ENCODE measurements at regions not wholly inside any gene's neighbourhood (a gene's known extent, or its start where the extent isn't known, plus 50 kb on each side); places are given as distances from the start of the nearest gene placed in this dataset.

GRCh38 chr7:106482091-106482490 is 178.9 kb downstream of the CCDC71L start:
- DNase-seq (ENCODE audit: low read depth) = no peak

GRCh38 chr7:106480616-106481031 is 180.3 kb downstream of the CCDC71L start:
- DNase-seq (ENCODE audit: low read depth) = no peak

DNA sequence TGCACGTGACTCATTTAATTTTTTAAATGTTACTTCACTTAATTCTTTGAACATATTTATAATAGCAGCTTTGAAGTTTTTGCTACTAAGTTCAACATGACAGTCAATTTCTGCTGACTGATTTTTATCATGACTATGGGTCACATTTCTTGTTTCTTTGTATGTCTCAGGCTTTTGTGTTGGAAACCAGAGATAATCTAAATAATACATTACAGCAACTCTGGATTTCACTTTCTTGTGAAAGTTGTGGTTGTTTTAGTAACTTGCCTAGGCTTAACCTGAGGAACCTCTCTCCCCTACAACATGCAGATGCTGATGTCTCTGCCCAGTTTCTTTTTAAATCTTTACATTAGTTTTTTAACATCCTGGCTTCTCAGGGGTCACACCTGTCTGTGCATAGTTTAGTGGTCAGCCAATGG is 180.8 kb downstream of the CCDC71L start:
- no peak for DNase-seq (ENCODE audit: low read depth)

DNA sequence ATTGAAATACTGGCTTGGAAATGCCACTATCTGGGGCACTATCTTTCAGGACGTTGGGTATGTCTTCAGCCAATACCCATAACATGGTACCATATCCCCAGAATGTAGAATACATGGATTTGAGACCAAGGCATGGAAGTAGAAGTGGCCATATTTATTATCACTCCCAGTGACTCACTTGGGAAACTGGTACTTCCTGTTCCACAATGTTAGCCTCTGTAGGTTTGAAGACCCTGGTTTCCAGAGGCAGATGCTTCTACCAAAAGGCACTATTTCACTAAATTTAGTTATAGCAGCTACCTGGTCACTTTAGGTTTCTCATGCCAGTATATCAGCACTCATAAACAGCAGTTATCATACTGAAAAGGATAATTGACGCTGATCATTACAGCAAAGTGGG is 184.2 kb downstream of the CCDC71L start:
- no peak for DNase-seq (ENCODE audit: low read depth)

- DNase-seq (ENCODE audit: low read depth) = no peak
Observed at GRCh38 chr7:106472741-106473140, 188.0 kb upstream of the NAMPT start.

GRCh38 chr7:106471686-106472440 is 187.1 kb upstream of the NAMPT start:
- no peak for DNase-seq (ENCODE audit: low read depth)

- DNase-seq (ENCODE audit: low read depth) = no peak
Observed at GRCh38 chr7:106471021-106471420, 186.2 kb upstream of the NAMPT start.

DNA sequence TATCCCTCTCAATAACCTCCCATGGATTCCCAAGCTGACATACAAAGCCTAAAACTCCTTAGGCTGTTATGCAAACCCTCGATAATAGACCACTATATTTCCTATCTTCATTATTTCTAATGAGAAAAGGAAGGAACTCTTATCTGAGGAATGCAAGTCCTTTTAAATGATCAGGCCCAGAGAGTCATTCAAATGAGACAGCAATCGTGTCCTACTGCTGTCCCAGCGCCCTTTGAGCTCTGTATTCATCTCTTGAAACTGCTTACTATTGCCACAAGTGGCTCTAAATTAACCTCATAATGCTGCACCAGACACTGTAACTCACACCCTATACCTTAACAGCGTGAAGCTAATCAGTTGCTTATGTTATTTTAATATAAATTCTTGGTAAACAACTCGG is 182.1 kb upstream of the NAMPT start:
- no peak for DNase-seq (ENCODE audit: low read depth)

DNA sequence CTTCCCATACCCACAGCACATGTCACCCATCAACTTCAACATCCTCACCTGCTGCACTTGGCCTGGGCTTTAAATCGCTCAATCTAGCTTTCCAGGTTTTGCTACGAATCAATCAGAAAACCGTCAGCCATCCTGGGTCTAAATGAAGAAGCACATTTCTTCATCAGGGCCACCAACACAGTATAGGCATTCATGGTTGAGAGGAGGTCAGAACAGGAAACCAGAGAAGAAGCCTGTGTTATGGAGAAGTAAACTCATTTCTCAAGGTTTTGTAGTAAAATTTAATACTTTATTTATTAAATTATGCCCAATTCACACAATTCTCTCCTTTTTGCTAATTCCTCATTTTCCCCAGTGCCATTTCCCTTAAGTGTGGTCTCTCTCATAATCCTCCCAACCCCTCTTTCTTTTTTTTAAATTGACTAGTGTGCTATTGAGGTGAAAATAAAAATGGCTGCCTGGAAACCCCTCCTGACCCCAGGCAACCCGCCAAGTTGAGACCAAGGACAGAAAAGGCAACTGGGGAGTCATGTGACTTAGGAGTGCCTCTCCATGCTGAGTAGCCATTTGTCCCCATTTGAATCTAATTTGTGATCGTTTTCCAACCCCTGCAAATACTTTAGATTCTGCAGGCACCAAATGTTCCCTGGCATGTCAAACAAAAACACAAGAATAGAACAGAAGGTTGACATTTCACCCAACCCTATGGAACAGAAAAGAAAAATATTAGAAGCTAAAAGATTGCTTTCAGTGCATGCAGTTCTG is 181.1 kb upstream of the NAMPT start:
- DNase-seq (ENCODE audit: low read depth) = no peak

- DNase-seq (ENCODE audit: low read depth) = no peak
Observed at GRCh38 chr7:106464651-106465050, 179.9 kb upstream of the NAMPT start.

- no peak for DNase-seq (ENCODE audit: low read depth)
Observed at GRCh38 chr7:106463851-106464611, 179.2 kb upstream of the NAMPT start.

DNA sequence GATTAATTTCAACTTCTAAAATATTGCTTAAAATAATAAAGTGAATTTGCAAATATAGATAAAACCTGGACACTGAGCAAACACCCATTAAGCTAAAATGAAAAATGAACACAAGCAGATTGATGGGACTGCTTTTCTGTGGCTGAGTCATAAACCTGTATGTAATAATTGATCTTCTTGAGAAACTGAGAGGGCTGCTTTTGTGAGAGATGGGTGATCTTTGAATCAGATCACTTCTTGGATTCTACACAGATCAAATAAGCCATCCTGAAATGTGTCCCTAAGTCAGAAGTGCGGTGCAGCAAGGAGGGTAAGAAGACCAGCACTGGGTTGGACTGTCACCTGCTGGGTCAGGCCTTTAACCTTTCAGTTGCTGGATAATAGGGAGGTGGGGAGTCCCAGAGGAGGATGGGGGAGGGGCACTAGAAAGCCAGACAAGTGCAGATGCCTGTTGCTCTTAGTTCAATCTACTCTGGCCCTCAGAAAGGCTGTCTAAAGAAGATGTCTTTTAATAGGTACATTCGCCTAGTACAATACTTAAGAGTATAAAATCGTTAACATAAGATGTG is 178.2 kb upstream of the NAMPT start:
- no peak for DNase-seq (ENCODE audit: low read depth)

DNA sequence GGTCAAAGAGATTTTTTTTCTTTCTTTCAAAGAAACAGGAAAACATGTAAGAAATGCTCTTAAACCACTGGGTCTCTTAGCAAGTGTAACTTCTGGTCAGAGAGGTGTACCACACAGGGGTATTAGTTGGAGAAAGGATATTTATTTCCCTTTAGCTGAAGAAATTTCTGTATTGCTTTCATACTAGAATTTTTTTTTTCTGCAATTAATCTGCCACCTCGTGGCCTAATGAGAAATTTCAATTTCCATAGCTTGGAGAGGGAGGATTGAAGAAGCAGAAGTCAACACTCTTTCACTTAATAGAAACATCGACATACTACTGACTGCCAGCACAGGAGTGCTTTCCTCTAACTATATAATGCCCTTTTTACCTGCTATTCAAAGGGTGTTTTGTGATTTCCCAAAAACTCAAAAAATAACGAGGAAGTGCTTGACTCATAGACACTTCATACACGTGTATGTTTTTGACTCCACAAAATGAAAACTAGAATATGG is 177.6 kb upstream of the NAMPT start:
- no peak for DNase-seq (ENCODE audit: low read depth)

DNA sequence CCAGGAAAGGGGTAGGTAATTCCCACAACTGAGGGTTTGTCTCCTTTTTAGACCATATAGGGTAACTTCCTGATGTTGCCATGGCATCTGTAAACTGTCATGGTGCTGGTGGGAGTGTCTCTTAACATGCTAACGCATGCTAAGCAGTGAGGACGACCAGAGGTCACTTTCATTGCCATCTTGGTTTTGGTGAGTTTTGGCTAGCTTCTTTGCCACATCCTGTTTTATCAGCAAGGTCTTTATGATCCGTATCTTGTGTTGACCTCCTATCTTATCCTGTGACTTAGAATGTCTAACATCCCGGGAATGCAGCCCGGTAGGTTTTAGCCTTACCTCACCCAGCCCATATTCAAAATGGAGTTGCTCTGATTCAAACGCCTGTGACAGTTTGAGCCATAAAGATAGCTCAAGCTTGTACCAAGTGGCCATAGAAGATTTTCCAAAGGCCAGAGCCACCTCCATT is 176.0 kb upstream of the NAMPT start:
- DNase-seq (ENCODE audit: low read depth) = no peak

DNA sequence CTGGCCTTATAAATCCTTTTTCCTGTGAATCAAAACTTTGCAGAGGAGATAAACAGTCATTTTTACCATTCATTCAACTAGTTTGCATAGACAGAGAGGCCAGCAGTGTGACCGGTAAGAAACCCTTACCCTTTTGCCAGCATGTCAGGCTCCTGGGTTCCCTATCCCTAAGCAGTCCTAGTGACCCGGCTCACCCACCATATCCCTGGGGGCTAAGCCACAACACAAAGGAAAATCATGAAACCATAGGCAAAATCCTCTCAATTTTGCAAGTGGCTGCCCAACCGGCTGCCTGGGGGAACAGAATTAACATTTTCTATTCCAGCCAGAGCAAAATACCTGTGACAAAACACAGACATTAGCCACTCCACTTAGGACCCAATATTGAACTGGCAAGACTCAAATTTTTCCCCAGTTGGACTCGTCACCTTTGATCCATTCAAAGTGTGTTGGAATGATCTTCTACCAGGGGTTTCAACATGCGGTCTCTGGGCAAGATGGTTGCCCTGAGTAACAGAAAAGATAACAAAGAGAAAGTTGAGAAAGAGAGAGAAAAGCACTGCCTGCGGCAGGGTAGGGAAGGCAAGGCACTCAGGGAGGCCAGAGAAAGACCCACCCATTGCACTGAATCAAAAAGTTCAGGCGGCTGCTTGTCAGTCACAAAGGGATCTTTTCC is 174.8 kb upstream of the NAMPT start:
- DNase-seq (ENCODE audit: low read depth) = no peak

DNA sequence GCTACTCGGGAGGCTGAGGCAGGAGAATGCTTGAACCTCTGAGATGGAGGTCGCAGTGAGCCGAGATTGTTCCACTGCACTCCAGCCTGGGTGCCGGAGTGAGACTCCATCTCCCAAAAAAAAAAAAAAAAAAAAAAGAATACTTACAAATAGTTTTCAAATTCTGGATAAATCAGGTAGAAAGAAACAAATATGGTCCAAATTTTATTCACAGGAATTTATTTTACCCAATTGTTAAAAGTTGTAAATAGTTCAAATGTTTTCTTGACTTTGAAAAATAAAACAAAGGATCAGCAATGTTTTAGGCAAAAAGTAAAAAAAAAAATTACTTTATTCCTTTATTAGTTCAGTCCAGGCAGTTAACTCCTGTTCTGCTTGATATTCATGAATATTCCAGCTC is 172.9 kb upstream of the NAMPT start:
- no peak for DNase-seq (ENCODE audit: low read depth)

DNA sequence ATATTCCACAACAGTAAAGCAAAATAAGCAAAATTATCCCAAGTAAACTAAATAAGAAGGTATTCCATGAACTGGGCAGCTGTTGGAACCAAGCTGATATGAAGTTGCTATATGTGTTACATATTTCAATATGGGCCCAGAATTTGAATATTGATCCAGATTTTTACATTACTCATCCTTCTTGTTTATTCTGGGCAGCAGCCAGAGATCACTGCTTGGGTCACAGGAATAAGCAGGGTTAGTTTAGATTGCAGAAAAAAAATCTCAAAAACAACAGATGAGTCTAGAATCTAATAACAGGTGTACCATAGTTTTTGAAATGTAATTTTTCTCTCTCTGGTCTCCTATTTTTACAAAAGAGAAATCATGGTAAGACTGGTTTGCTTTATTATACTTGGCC is 171.5 kb upstream of the NAMPT start:
- no peak for DNase-seq (ENCODE audit: low read depth)

- no peak for DNase-seq (ENCODE audit: low read depth)
Observed at GRCh38 chr7:106452031-106452851, 167.5 kb upstream of the NAMPT start.

DNA sequence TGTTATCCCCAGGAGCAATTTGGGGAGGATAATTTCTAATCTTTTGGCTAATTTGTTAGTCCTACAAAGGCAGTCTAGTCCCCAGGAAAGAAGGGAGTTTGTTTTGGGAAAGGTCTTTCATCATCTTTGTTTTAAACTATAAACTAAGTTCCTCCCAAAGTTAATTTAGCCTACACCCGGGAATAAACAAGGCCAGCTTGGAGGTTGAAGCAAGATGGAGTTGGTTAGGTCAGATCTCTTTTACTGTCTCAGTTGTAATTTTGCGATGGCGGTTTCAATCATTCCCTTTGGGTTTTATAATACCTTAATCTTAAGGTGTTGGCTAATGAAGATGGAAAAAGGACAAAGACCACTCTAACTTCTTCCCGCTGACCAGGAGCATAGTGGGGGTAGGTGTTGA is 166.4 kb upstream of the NAMPT start:
- DNase-seq (ENCODE audit: low read depth) = no peak

GRCh38 chr7:106450716-106451115 is 165.9 kb upstream of the NAMPT start:
- DNase-seq (ENCODE audit: low read depth) = no peak

Data from stimulated activated CD8-positive, alpha-beta memory T cell treated with anti-CD3 and anti-CD28 coated beads, Interleukin-12 subunit alpha, Interleukin-12 subunit beta, amount 100 ng/mL, for 1 hour (primary cell).